CD4-positive, alpha-beta T cell (primary cell): ENCODE measurements at regions not wholly inside any gene's neighbourhood (a gene's known extent, or its start where the extent isn't known, plus 50 kb on each side); places are given as distances from the start of the nearest gene placed in this dataset.

Experiments used
- ATAC-seq: fragments of 200-7000 bp; cut with Tn5 transposase; one replicate; pipeline ENCODE4 v1.10.0; 2022; ENCODE audit warnings: mild to moderate bottlenecking; ENCODE audit not compliant: poor library complexity
- CTCF ChIA-PET: fragments of 350-600 bp; sonication (Branson Sonifier 250); formaldehyde crosslinking; loops from one replicate; lab custom pipeline; 2021; ENCODE audit warnings: antibody characterized with exemption, inconsistent platforms; lab: Charles Lee
- POLR2A ChIA-PET: fragments of 350-600 bp; sonication (Branson Sonifier 250); formaldehyde crosslinking; loops from one replicate; lab custom pipeline; 2021; ENCODE audit warnings: antibody characterized with exemption, inconsistent platforms; lab: Charles Lee
- DNase-seq, 14 experiments: peaks; one replicate each; pipeline ENCODE4 v3.0.0-alpha.2; 2013 to 2020; ENCODE audit warnings: mixed read lengths in 2 of 14
- H3K27ac ChIP-seq, 2 donors: one replicate each; pipeline versions ENCODE4 v1.5.1 to v1.7.0; 2013; ENCODE audit warnings: low read length in 2 of 2, low read depth in 1 of 2, mild to moderate bottlenecking in 1 of 2
- H3K27me3 ChIP-seq, 2 experiments: 1 replicate in 1 of 2; 2 replicates in 1 of 2; pipeline versions ENCODE4 v1.6.1 to v1.7.0; 2013; ENCODE audit warnings: low read length in 2 of 2, control low read depth in 1 of 2, mild to moderate bottlenecking in 1 of 2, moderate library complexity in 1 of 2; ENCODE audit not compliant: insufficient read depth in 2 of 2, control insufficient read depth in 1 of 2
- H3K36me3 ChIP-seq: one replicate; pipeline ENCODE4 v1.6.1; 2013; ENCODE audit warnings: low read length, control low read depth; ENCODE audit not compliant: insufficient read depth
- H3K4me1 ChIP-seq: one replicate; pipeline ENCODE4 v1.6.1; 2013; ENCODE audit warnings: low read length, control low read depth; ENCODE audit not compliant: insufficient read depth
- H3K4me3 ChIP-seq: one replicate; pipeline ENCODE4 v1.5.1; 2013; ENCODE audit warnings: mild to moderate bottlenecking, low read length, moderate library complexity
- H3K9me3 ChIP-seq, 2 experiments: 1 replicate in 1 of 2; 2 replicates in 1 of 2; pipeline versions ENCODE4 v1.6.1 to v1.7.0; 2013; ENCODE audit warnings: low read length in 2 of 2, mild to moderate bottlenecking in 2 of 2, control low read depth in 1 of 2, moderate library complexity in 1 of 2; ENCODE audit not compliant: control insufficient read depth in 1 of 2, insufficient read depth in 1 of 2
- H3K27ac Mint-ChIP-seq: one replicate; pipeline ENCODE4 v1.8.0; 2020; ENCODE audit warnings: mixed read lengths
- H3K27me3 Mint-ChIP-seq: one replicate; pipeline ENCODE4 v1.8.0; 2021; ENCODE audit warnings: mixed read lengths
- H3K36me3 Mint-ChIP-seq: one replicate; pipeline ENCODE4 v1.8.0; 2021; ENCODE audit warnings: low read depth, mixed read lengths
- H3K4me1 Mint-ChIP-seq: one replicate; pipeline ENCODE4 v1.8.0; 2021; ENCODE audit warnings: low read depth, mixed read lengths
- H3K4me3 Mint-ChIP-seq: one replicate; pipeline ENCODE4 v1.8.0; 2020; ENCODE audit warnings: mild to moderate bottlenecking, mixed read lengths
- H3K9me3 Mint-ChIP-seq: one replicate; pipeline ENCODE4 v1.8.0; 2020; ENCODE audit warnings: mixed read lengths
- intact Hi-C, 2 experiments: fragments of 100-400 bp; cut with DNase I in 1 of 2; cut with micrococcal nuclease in 1 of 2; formaldehyde crosslinking; loops; one replicate each; pipeline versions ENCODE4 v1.15.1 to v1.9.0; 2023 to 2025; cut with DNase I, micrococcal nuclease
- TF ChIP-seq, protein P1 (sequence below): fragments of 200-600 bp; IDR thresholded peaks from one replicate; pipeline ENCODE4 v1.8.0; 2022; ENCODE audit warnings: antibody characterized with exemption, mild to moderate bottlenecking

DNA sequence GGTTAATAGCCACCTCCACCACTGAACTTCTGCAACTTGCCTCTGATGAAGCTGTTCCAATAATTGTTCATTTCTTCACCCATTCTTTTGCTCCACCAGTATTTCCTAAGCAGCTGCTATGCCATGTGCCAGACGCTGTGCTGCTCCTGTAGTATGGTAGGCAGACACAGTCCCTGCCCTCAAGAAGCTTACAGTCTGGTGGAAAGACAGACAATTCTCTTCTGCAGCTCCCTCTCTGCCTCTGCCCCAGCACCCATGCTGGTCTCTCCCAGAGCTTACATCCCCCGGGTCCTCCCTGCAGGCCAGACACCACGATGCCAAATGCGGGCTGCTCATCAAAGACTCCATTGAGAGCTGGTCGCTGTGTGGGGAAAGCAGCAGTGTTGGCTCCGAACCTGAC is 111.6 kb upstream of the ESRRB start:
- H3K27ac Mint-ChIP-seq: no peak overlapping the region

DNA sequence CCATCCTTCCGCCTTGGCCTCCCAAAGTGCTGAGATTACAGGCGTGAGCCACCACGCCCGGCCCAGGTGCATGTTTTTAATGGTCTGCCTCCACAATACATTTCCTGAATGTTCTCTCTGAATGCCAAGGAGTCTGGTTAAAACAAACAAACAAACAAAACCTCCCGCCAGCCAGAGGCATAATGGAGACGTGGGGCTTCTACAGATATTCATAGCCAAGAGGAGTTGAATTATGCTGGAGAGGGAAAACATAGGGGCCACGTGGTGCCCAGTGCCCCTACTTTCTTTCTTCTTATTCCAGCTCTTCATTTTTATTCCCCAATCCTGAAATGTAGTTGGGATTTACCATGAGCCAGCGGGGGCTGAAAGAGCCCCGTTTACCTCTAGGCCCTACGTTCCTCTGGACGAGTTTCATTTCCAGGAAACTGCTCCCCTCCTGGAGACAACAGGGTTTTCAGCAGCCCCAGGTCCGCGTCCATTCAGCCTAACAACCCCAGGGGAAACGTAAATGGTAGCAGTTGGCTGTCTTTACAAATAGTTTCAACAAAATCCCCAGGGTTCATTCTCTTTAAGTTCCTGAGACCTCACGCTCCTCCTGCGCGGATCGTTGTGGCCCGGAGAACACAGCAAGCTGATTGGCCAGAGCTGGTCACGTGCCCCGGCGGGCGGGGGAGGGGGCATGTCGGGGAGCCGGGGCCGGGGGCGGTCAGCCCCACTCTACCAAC is 108.5 kb upstream of the ESRRB start:
- H3K36me3 ChIP-seq: no peaks in the 10 kb centered on the region
- peaks cover 10 to 13% of the 10 kb centered on the region in 2 experiments for H3K27me3 ChIP-seq
- TF ChIP-seq, protein P1, sequence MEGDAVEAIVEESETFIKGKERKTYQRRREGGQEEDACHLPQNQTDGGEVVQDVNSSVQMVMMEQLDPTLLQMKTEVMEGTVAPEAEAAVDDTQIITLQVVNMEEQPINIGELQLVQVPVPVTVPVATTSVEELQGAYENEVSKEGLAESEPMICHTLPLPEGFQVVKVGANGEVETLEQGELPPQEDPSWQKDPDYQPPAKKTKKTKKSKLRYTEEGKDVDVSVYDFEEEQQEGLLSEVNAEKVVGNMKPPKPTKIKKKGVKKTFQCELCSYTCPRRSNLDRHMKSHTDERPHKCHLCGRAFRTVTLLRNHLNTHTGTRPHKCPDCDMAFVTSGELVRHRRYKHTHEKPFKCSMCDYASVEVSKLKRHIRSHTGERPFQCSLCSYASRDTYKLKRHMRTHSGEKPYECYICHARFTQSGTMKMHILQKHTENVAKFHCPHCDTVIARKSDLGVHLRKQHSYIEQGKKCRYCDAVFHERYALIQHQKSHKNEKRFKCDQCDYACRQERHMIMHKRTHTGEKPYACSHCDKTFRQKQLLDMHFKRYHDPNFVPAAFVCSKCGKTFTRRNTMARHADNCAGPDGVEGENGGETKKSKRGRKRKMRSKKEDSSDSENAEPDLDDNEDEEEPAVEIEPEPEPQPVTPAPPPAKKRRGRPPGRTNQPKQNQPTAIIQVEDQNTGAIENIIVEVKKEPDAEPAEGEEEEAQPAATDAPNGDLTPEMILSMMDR: no peak
- POLR2A ChIA-PET: no interaction called here
- peaks cover 27% of the 10 kb centered on the region for H3K27me3 Mint-ChIP-seq
- H3K4me3 Mint-ChIP-seq: peak overlapping the region; percentile 20
- H3K4me1 ChIP-seq: peaks cover 10% of the 10 kb centered on the region
- intact Hi-C loops: no loop called here
- H3K4me3 ChIP-seq: peak overlapping the region; percentile 24
- no peaks in the 10 kb centered on the region for H3K4me1 Mint-ChIP-seq
- peaks cover 0 to 3% of the 10 kb centered on the region in 2 experiments for H3K9me3 ChIP-seq
- H3K27ac ChIP-seq: no peak overlapping the region
- H3K27ac Mint-ChIP-seq: no peak overlapping the region
- H3K9me3 Mint-ChIP-seq: no peaks in the 10 kb centered on the region
- no peaks in the 10 kb centered on the region for H3K36me3 Mint-ChIP-seq
- ATAC-seq (no peak), DNase-seq (peak in 3 of 14 experiments; percentile 0 to 19 (median 11))
- CTCF ChIA-PET: no interaction called here

More for the DNA sequence above, 111.6 kb upstream of the ESRRB start:
- Mint-ChIP-seq H3K4me1 (no peaks in the 10 kb centered on the region), H3K27me3 (peaks cover 31% of the 10 kb centered on the region), H3K4me3 (no peak overlapping the region), H3K9me3 (no peaks in the 10 kb centered on the region), H3K36me3 (no peaks in the 10 kb centered on the region)
- Histone ChIP-seq H3K4me1 (peaks cover 10% of the 10 kb centered on the region), H3K4me3 (no peak overlapping the region), H3K27me3 (peaks cover 4 to 13% of the 10 kb centered on the region in 2 experiments), H3K9me3 (peaks cover 0 to 3% of the 10 kb centered on the region in 2 experiments), H3K36me3 (no peaks in the 10 kb centered on the region), H3K27ac (no peak overlapping the region)
- ChIA-PET CTCF (no interaction called here), POLR2A (no interaction called here)
- TF ChIP-seq, protein P1: no peak
- no peak for DNase-seq
- no peak for ATAC-seq
- intact Hi-C loops: no loop called here

DNA sequence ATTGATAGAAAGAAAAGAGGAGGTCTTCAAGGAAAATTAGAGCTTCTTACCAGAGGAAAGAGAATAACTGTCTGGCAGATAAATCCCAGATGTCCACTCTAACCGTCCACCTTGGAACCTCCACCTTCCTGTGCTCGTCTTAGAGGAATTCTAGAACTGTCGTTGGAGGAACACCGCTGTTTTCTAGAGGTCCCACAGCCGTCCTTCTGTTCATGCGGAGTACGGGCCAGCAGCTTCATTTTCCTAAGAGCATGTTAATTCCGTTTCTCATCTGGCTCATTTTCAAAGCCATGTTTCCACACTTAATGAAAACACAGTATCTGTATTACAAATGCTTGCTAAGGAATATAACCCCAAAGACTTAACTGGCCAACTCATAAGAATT is 107.9 kb upstream of the ESRRB start:
- Histone ChIP-seq H3K27ac (no peak overlapping the region), H3K4me3 (peak overlapping the region; percentile 24), H3K4me1 (peaks cover 10% of the 10 kb centered on the region), H3K27me3 (peaks cover 9 to 10% of the 10 kb centered on the region in 2 experiments), H3K36me3 (no peaks in the 10 kb centered on the region), H3K9me3 (peaks cover 0 to 3% of the 10 kb centered on the region in 2 experiments)
- H3K27me3 Mint-ChIP-seq: peaks cover 26% of the 10 kb centered on the region
- ATAC-seq (no peak), DNase-seq (no peak)
- no peak overlapping the region for H3K4me3 Mint-ChIP-seq
- H3K9me3 Mint-ChIP-seq: no peaks in the 10 kb centered on the region
- no peaks in the 10 kb centered on the region for H3K36me3 Mint-ChIP-seq
- CTCF ChIA-PET: no interaction called here
- POLR2A ChIA-PET: no interaction called here
- TF ChIP-seq, protein P1: no peak
- intact Hi-C loops: no loop called here
- no peaks in the 10 kb centered on the region for H3K4me1 Mint-ChIP-seq
- no peak overlapping the region for H3K27ac Mint-ChIP-seq
